IMR-90 (cell line): ENCODE measurements at regions not wholly inside any gene's neighbourhood (a gene's known extent, or its start where the extent isn't known, plus 50 kb on each side); places are given as distances from the start of the nearest gene placed in this dataset.

ENCODE experiments used
- ATAC-seq: fragments of 200-7000 bp; cut with Tn5 transposase; 2 replicates; pipeline ENCODE4 v1.9.1; 2020; ENCODE audit warnings: low read depth, mild to moderate bottlenecking, moderate library complexity
- BruUV-seq: library from RNA; stranded (reverse); fragments of 400-500 nt; replicated peaks from 2 replicates; lab custom pipeline; 2021; lab: Mats Ljungman, UMichigan
- CTCF ChIA-PET: fragments of 300-600 bp; formaldehyde crosslinking; extraction: SDS; loops from one replicate; lab custom pipeline; 2021; ENCODE audit warnings: antibody characterized with exemption; lab: Yijun Ruan, JAX
- POLR2A ChIA-PET: fragments of 300-600 bp; sonication (Branson Sonifier 250); formaldehyde crosslinking; loops from one replicate; lab custom pipeline; 2022; ENCODE audit warnings: antibody characterized with exemption; ENCODE audit not compliant: unreplicated experiment; lab: Charles Lee
- DNase-seq: peaks from one replicate; pipeline ENCODE4 v3.0.0; 2013
- H2AFZ ChIP-seq: replicated peaks from 2 replicates; pipeline ENCODE3; 2013; ENCODE audit warnings: low read length, mild to moderate bottlenecking; ENCODE audit not compliant: poor library complexity
- H2AK5ac ChIP-seq: 2 replicates; pipeline ENCODE4 v1.6.1; 2013; ENCODE audit warnings: low read depth, low read length, inconsistent platforms
- H2AK9ac ChIP-seq: replicated peaks from 2 replicates; pipeline ENCODE3; 2013; ENCODE audit warnings: mild to moderate bottlenecking, low read depth, low read length, moderate library complexity; ENCODE audit not compliant: poor library complexity
- H2BK120ac ChIP-seq: 2 replicates; pipeline ENCODE4 v1.6.1; 2013; ENCODE audit warnings: low read depth, low read length, inconsistent platforms
- H2BK15ac ChIP-seq: 3 replicates; pipeline ENCODE4 v1.6.1; 2013; ENCODE audit warnings: low read depth, low read length, inconsistent platforms
- H2BK20ac ChIP-seq: 2 replicates; pipeline ENCODE4 v1.6.1; 2013; ENCODE audit warnings: low read depth, mild to moderate bottlenecking, inconsistent platforms, low read length, moderate library complexity
- H2BK5ac ChIP-seq: 2 replicates; pipeline ENCODE4 v1.6.1; 2013; ENCODE audit warnings: mild to moderate bottlenecking, low read depth, low read length, inconsistent platforms; ENCODE audit not compliant: poor library complexity, severe bottlenecking
- H3K14ac ChIP-seq: replicated peaks from 2 replicates; pipeline ENCODE4 v1.6.1; 2013; ENCODE audit warnings: low read depth, low read length, inconsistent platforms
- H3K18ac ChIP-seq: 2 replicates; pipeline ENCODE4 v1.6.1; 2013; ENCODE audit warnings: low read depth, low read length, control low read depth
- H3K23ac ChIP-seq: 2 replicates; pipeline ENCODE4 v1.6.1; 2013; ENCODE audit warnings: low read depth, low read length, inconsistent platforms
- H3K27ac ChIP-seq: 2 replicates; pipeline ENCODE4 v1.5.1; 2013; ENCODE audit warnings: mild to moderate bottlenecking, control low read depth, low read length; ENCODE audit not compliant: insufficient read depth
- H3K27me3 ChIP-seq: 2 replicates; pipeline ENCODE4 v1.6.1; 2013; ENCODE audit warnings: low read length; ENCODE audit not compliant: control insufficient read depth, insufficient read depth
- H3K36me3 ChIP-seq: 2 replicates; pipeline ENCODE4 v1.6.1; 2013; ENCODE audit warnings: low read length, mixed read lengths; ENCODE audit not compliant: control insufficient read depth, insufficient read depth
- H3K4ac ChIP-seq: 2 replicates; pipeline ENCODE4 v1.6.1; 2013; ENCODE audit warnings: low read depth, low read length, inconsistent platforms
- H3K4me1 ChIP-seq: 2 replicates; pipeline ENCODE4 v1.6.1; 2013; ENCODE audit warnings: low read length, mixed read lengths; ENCODE audit not compliant: control insufficient read depth, insufficient read depth
- H3K4me2 ChIP-seq: 2 replicates; pipeline ENCODE4 v1.6.1; 2013; ENCODE audit warnings: low read depth, mild to moderate bottlenecking, control low read depth, low read length, moderate library complexity
- H3K4me3 ChIP-seq: 2 replicates; pipeline ENCODE4 v1.5.1; 2013; ENCODE audit warnings: low read depth, mild to moderate bottlenecking, control low read depth, low read length, moderate library complexity; ENCODE audit not compliant: insufficient read depth
- H3K56ac ChIP-seq: 2 replicates; pipeline ENCODE4 v1.6.1; 2013; ENCODE audit warnings: low read length, inconsistent platforms; ENCODE audit not compliant: insufficient read depth; ENCODE audit errors: extremely low read depth
- H3K79me1 ChIP-seq, 2 experiments: 2 replicates each; pipeline ENCODE4 v1.6.1; 2013; ENCODE audit warnings: low read length in 2 of 2, inconsistent platforms in 1 of 2, low read depth in 1 of 2
- H3K9ac ChIP-seq: 2 replicates; pipeline ENCODE4 v1.6.1; 2013; ENCODE audit warnings: low read depth, low read length, control low read depth
- H3K9me1 ChIP-seq: 2 replicates; pipeline ENCODE4 v1.6.1; 2013; ENCODE audit warnings: low read length, inconsistent platforms; ENCODE audit not compliant: insufficient read depth
- H3K9me3 ChIP-seq: 2 replicates; pipeline ENCODE4 v1.6.1; 2013; ENCODE audit warnings: low read length; ENCODE audit not compliant: control insufficient read depth, insufficient read depth
- H4K20me1 ChIP-seq: 2 replicates; pipeline ENCODE4 v1.6.1; 2013; ENCODE audit warnings: low read length, inconsistent platforms; ENCODE audit not compliant: insufficient read depth
- H4K5ac ChIP-seq: 2 replicates; pipeline ENCODE4 v1.6.1; 2013; ENCODE audit warnings: mild to moderate bottlenecking, low read depth, low read length, control low read depth
- H4K8ac ChIP-seq, 2 experiments: 2 replicates each; pipeline ENCODE4 v1.6.1; 2013; ENCODE audit warnings: low read depth in 2 of 2, low read length in 2 of 2, control low read depth in 1 of 2, inconsistent platforms in 1 of 2
- H4K91ac ChIP-seq: 2 replicates; pipeline ENCODE4 v1.6.1; 2013; ENCODE audit warnings: low read depth, low read length, inconsistent platforms; ENCODE audit not compliant: insufficient read depth
- BHLHE40 ChIP-seq: fragments of 150-350 bp; IDR thresholded peaks from 2 replicates; pipeline ENCODE4 v1.6.1; 2016; ENCODE audit warnings: mild to moderate bottlenecking, low read depth, low read length
- CEBPB ChIP-seq: IDR thresholded peaks from 2 replicates; pipeline ENCODE4 v1.6.1; 2012; ENCODE audit warnings: low read depth, low read length, improper control_type of control experiment
- CHD1 ChIP-seq: IDR thresholded peaks from 2 replicates; pipeline ENCODE4 v1.6.1; 2012; ENCODE audit warnings: low read depth, low read length, improper control_type of control experiment
- FOS ChIP-seq: fragments of 150-350 bp; IDR thresholded peaks from 2 replicates; pipeline ENCODE4 v1.6.1; 2016; ENCODE audit warnings: low read depth, low read length
- MAFK ChIP-seq: IDR thresholded peaks from 2 replicates; pipeline ENCODE4 v1.6.1; 2012; ENCODE audit warnings: low read depth, low read length, improper control_type of control experiment
- MAZ ChIP-seq: IDR thresholded peaks from 2 replicates; pipeline ENCODE4 v1.6.1; 2012; ENCODE audit warnings: low read depth, mild to moderate bottlenecking, low read length, improper control_type of control experiment, moderate library complexity, borderline replicate concordance
- MXI1 ChIP-seq: IDR thresholded peaks from 2 replicates; pipeline ENCODE4 v1.6.1; 2012; ENCODE audit warnings: low read depth, mild to moderate bottlenecking, low read length, moderate library complexity, borderline replicate concordance
- NFE2L2 ChIP-seq: fragments of 150-350 bp; IDR thresholded peaks from 2 replicates; pipeline ENCODE4 v1.6.1; 2016; ENCODE audit warnings: low read depth, mild to moderate bottlenecking, low read length
- POLR2A ChIP-seq: IDR thresholded peaks from 2 replicates; pipeline ENCODE4 v1.6.1; 2012; ENCODE audit warnings: mild to moderate bottlenecking, low read depth, low read length
- RAD21 ChIP-seq: IDR thresholded peaks from 2 replicates; pipeline ENCODE4 v1.6.1; 2012; ENCODE audit warnings: low read length, improper control_type of control experiment
- RCOR1 ChIP-seq: IDR thresholded peaks from 2 replicates; pipeline ENCODE4 v1.6.1; 2012; ENCODE audit warnings: mild to moderate bottlenecking, low read length, improper control_type of control experiment; ENCODE audit not compliant: insufficient replicate concordance
- RFX5 ChIP-seq: IDR thresholded peaks from 2 replicates; pipeline ENCODE4 v1.8.0; 2012; ENCODE audit warnings: low read depth, mild to moderate bottlenecking, low read length, moderate library complexity
- SMC3 ChIP-seq: fragments of 150-350 bp; IDR thresholded peaks from 2 replicates; pipeline ENCODE4 v1.6.1; 2016; ENCODE audit warnings: low read depth, mild to moderate bottlenecking, antibody characterized with exemption, low read length, moderate library complexity
- WGBS, 2 experiments: methylation state at CpG; one replicate each; pipeline versions ENCODE4 v1.1.5 to v1.1.7; 2013; ENCODE audit warnings: missing lambda C conversion rate in 2 of 2; ENCODE audit not compliant: insufficient read length in 1 of 2; ENCODE audit errors: extremely low coverage in 2 of 2; 5-methylcytosine and 5-hydroxymethylcytosine counted together
- dilution Hi-C: fragments of 300-500 bp; cut with HindIII; formaldehyde crosslinking; loops from one replicate; pipeline ENCODE4 v1.14.3; 2018; ENCODE audit warnings: low sequenced_read_pairs; ENCODE audit not compliant: unreplicated experiment
- in situ Hi-C: fragments of 300-500 bp; cut with MboI; formaldehyde crosslinking; loops from 3 replicates; pipeline ENCODE4 v1.14.3; 2019; ENCODE audit warnings: low sequenced_read_pairs, inconsistent platforms, mixed read lengths
- intact Hi-C: fragments of 100-400 bp; cut with micrococcal nuclease; formaldehyde crosslinking; loops from 2 replicates; pipeline ENCODE4 v1.10.0; 2022
- TF ChIP-seq, protein P1 (sequence below): fragments of 150-350 bp; IDR thresholded peaks from 2 replicates; pipeline ENCODE4 v1.6.1; 2016; ENCODE audit warnings: low read depth, mild to moderate bottlenecking, low read length, moderate library complexity, borderline replicate concordance
- TF ChIP-seq, protein P2 (sequence below): conservative IDR thresholded peaks from 2 replicates; pipeline ENCODE4 v1.5.1; 2012; ENCODE audit warnings: mild to moderate bottlenecking, low read depth, low read length, improper control_type of control experiment
- TF ChIP-seq, protein P3 (sequence below): fragments of 150-350 bp; IDR thresholded peaks from 2 replicates; pipeline ENCODE4 v1.6.1; 2017; ENCODE audit warnings: mild to moderate bottlenecking, antibody characterized with exemption, low read length, low read depth

DNA sequence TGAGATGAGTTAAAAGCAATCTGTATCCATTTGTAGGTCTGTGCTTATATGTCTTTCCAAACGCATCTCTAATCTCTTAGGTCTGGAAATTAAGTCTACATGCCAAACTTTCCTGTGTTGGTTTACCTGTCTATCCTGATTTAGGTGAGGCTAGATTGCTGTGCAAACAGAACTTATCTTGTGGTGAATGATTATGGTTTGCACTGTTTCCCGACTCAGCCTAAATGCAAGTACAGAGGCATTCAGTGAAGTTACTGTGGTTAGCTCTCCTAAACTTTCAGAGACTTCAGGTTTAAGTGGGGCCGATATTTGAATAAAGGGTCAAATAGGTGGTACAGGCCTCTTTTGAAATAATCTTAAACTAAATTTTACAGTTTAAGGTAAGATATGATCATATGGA lies 103.5 kb downstream of the ICOS start:
- ATAC-seq: no peak
- Histone ChIP-seq H4K8ac (no peak overlapping the region), H3K9me3 (no peaks in the 10 kb centered on the region), H3K79me1 (no peaks in the 10 kb centered on the region), H3K23ac (no peak overlapping the region), H2AK5ac (no peak overlapping the region), H3K4me2 (no peak overlapping the region), H2AFZ (no peak overlapping the region), H3K9me1 (no peaks in the 10 kb centered on the region), H3K27me3 (no peaks in the 10 kb centered on the region; the same call in 1 of the 2 replicates), H4K91ac (no peak overlapping the region), H2BK5ac (no peak overlapping the region), H3K18ac (no peak overlapping the region), H4K20me1 (no peaks in the 10 kb centered on the region), H3K36me3 (no peaks in the 10 kb centered on the region), H2BK120ac (no peak overlapping the region), H2AK9ac (no peak overlapping the region), H3K4ac (no peak overlapping the region), H3K14ac (no peak overlapping the region), H3K56ac (no peak overlapping the region), H2BK15ac (no peak overlapping the region), H3K4me1 (no peaks in the 10 kb centered on the region), H3K27ac (no peak overlapping the region), H2BK20ac (no peak overlapping the region), H3K9ac (no peak overlapping the region), H4K5ac (no peak overlapping the region), H3K4me3 (no peak overlapping the region)
- in situ Hi-C loops (no loop called here), intact Hi-C loops (no loop called here), dilution Hi-C loops (no loop called here)
- BruUV-seq: no TSS peak
- no peak for TF ChIP-seq FOS
- no peak for TF ChIP-seq MAFK
- no peak for TF ChIP-seq RCOR1
- TF ChIP-seq BHLHE40: no peak
- no peak for TF ChIP-seq RAD21
- TF ChIP-seq, protein P1, sequence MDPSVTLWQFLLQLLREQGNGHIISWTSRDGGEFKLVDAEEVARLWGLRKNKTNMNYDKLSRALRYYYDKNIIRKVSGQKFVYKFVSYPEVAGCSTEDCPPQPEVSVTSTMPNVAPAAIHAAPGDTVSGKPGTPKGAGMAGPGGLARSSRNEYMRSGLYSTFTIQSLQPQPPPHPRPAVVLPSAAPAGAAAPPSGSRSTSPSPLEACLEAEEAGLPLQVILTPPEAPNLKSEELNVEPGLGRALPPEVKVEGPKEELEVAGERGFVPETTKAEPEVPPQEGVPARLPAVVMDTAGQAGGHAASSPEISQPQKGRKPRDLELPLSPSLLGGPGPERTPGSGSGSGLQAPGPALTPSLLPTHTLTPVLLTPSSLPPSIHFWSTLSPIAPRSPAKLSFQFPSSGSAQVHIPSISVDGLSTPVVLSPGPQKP: no peak
- no peak for TF ChIP-seq MXI1
- TF ChIP-seq NFE2L2: no peak
- TF ChIP-seq, protein P2, sequence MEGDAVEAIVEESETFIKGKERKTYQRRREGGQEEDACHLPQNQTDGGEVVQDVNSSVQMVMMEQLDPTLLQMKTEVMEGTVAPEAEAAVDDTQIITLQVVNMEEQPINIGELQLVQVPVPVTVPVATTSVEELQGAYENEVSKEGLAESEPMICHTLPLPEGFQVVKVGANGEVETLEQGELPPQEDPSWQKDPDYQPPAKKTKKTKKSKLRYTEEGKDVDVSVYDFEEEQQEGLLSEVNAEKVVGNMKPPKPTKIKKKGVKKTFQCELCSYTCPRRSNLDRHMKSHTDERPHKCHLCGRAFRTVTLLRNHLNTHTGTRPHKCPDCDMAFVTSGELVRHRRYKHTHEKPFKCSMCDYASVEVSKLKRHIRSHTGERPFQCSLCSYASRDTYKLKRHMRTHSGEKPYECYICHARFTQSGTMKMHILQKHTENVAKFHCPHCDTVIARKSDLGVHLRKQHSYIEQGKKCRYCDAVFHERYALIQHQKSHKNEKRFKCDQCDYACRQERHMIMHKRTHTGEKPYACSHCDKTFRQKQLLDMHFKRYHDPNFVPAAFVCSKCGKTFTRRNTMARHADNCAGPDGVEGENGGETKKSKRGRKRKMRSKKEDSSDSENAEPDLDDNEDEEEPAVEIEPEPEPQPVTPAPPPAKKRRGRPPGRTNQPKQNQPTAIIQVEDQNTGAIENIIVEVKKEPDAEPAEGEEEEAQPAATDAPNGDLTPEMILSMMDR: no peak
- no peak for TF ChIP-seq MAZ
- no peak for TF ChIP-seq SMC3
- TF ChIP-seq, protein P3, sequence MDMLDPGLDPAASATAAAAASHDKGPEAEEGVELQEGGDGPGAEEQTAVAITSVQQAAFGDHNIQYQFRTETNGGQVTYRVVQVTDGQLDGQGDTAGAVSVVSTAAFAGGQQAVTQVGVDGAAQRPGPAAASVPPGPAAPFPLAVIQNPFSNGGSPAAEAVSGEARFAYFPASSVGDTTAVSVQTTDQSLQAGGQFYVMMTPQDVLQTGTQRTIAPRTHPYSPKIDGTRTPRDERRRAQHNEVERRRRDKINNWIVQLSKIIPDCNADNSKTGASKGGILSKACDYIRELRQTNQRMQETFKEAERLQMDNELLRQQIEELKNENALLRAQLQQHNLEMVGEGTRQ: no peak
- TF ChIP-seq CEBPB: no peak
- TF ChIP-seq POLR2A: no peak
- TF ChIP-seq RFX5: no peak
- no peak for TF ChIP-seq CHD1
- DNase-seq: no peak
- ChIA-PET POLR2A (no interaction called here), CTCF (no interaction called here)
- WGBS, 2 experiments: no CpG with 5 or more reads among the region's 3 CpGs
